SU-DHL-6 (cell line): ENCODE measurements at regions not wholly inside any gene's neighbourhood (a gene's known extent, or its start where the extent isn't known, plus 50 kb on each side); places are given as distances from the start of the nearest gene placed in this dataset.

Experiments
- H2AFZ ChIP-seq: fragments of 200-600 bp; sonication (generic); 2 replicates; pipeline ENCODE4 v1.6.1; 2014; ENCODE audit warnings: low read depth, mild to moderate bottlenecking, moderate library complexity, mixed read lengths, antibody characterized with exemption, low read length; ENCODE audit not compliant: severe bottlenecking
- H3F3A ChIP-seq: fragments of 200-600 bp; shearing (Covaris generic); 2 replicates; pipeline ENCODE4 v1.6.0; 2016; ENCODE audit warnings: antibody characterized with exemption, mild to moderate bottlenecking; ENCODE audit not compliant: insufficient read depth
- H3K27ac ChIP-seq: fragments of 200-600 bp; sonication (generic); 2 replicates; pipeline ENCODE4 v1.5.1; 2016; ENCODE audit warnings: low read depth, mild to moderate bottlenecking, low read length, moderate library complexity, mixed read lengths
- H3K27me3 ChIP-seq: fragments of 200-600 bp; sonication (generic), shearing (Covaris generic); 2 replicates; pipeline ENCODE4 v1.6.0; 2014; ENCODE audit warnings: mild to moderate bottlenecking, low read length
- H3K36me3 ChIP-seq: fragments of 200-600 bp; sonication (generic); 2 replicates; pipeline ENCODE4 v1.6.1; 2014; ENCODE audit warnings: mild to moderate bottlenecking, low read length, mixed read lengths
- H3K4me2 ChIP-seq: fragments of 300-600, 200-600 bp; shearing (Covaris generic), sonication (generic); 2 replicates; pipeline ENCODE4 v1.6.0; 2014; ENCODE audit warnings: low read length, low read depth, mild to moderate bottlenecking; ENCODE audit not compliant: poor library complexity, severe bottlenecking
- H3K4me3 ChIP-seq: fragments of 200-600 bp; sonication (generic); 2 replicates; pipeline ENCODE4 v1.5.1; 2014; ENCODE audit warnings: antibody characterized with exemption, low read length, mild to moderate bottlenecking, mixed read lengths; ENCODE audit not compliant: insufficient read depth, poor library complexity, severe bottlenecking
- H3K79me2 ChIP-seq: fragments of 200-600 bp; sonication (generic); 2 replicates; pipeline ENCODE4 v1.6.1; 2014; ENCODE audit warnings: mild to moderate bottlenecking, low read length, moderate library complexity; ENCODE audit not compliant: insufficient read depth
- H3K9ac ChIP-seq: fragments of 200-600 bp; sonication (generic); 2 replicates; pipeline ENCODE4 v1.7.0; 2014; ENCODE audit warnings: mild to moderate bottlenecking, low read length
- H3K9me2 ChIP-seq: fragments of 200-600 bp; sonication (generic); replicated peaks from 2 replicates; pipeline ENCODE4 v1.6.1; 2014; ENCODE audit warnings: low read length; ENCODE audit not compliant: insufficient read depth
- H3K9me3 ChIP-seq: fragments of 200-600 bp; sonication (generic); 2 replicates; pipeline ENCODE4 v1.6.1; 2014; ENCODE audit warnings: low read length, mixed read lengths; ENCODE audit not compliant: insufficient read depth
- H4K20me1 ChIP-seq: fragments of 200-600 bp; sonication (generic); 2 replicates; pipeline ENCODE4 v1.6.1; 2014; ENCODE audit warnings: low read depth, mild to moderate bottlenecking, antibody characterized with exemption, low read length, moderate library complexity, mixed read lengths
- EZH2phosphoT487 ChIP-seq: fragments of 200-600 bp; sonication (generic), shearing (Covaris generic); conservative IDR thresholded peaks from 2 replicates; pipeline ENCODE4 v1.6.1; 2018; ENCODE audit warnings: mild to moderate bottlenecking, antibody characterized with exemption, low read length, moderate library complexity, mixed read lengths
- TF ChIP-seq, protein P1 (sequence below): fragments of 200-600 bp; sonication (generic); IDR thresholded peaks from one replicate; pipeline ENCODE4 v1.5.1; 2017; ENCODE audit warnings: antibody characterized with exemption, mild to moderate bottlenecking, low read length, moderate library complexity; ENCODE audit not compliant: insufficient read depth, poor library complexity, severe bottlenecking

DNA sequence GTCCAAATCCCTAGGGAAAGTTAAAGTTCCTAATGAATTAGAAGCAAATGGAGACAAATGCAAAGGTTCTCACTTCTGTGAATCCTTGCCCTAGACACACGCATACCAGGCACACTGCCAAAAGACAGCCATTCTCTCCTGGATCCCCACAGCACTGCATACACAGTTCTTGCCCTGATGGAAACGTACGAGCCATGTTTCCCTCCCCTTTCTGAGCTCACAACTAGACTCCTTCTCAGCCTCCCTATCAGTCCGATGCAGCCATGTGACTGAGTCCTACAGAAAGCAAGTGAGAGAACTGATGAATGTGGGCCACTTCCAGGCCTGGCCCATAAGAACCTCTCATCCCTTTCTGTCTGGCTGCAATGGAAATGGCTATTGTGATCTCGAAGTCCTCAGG lies 92.0 kb downstream of the ZNF608 start:
- Histone ChIP-seq H3K9me2 (no peaks in the 10 kb centered on the region), H3K36me3 (no peaks in the 10 kb centered on the region), H3K79me2 (peaks cover 85% of the 10 kb centered on the region), H3F3A (peaks cover 89% of the 10 kb centered on the region), H3K9me3 (no peaks in the 10 kb centered on the region), H3K27ac (peak overlapping the region; percentile 98), H3K9ac (peak overlapping the region; percentile 76), H3K4me2 (peak overlapping the region; percentile 93), H2AFZ (no peak overlapping the region), H3K27me3 (no peaks in the 10 kb centered on the region), H3K4me3 (peak overlapping the region; percentile 23), H4K20me1 (no peaks in the 10 kb centered on the region)
- TF ChIP-seq, protein P1, sequence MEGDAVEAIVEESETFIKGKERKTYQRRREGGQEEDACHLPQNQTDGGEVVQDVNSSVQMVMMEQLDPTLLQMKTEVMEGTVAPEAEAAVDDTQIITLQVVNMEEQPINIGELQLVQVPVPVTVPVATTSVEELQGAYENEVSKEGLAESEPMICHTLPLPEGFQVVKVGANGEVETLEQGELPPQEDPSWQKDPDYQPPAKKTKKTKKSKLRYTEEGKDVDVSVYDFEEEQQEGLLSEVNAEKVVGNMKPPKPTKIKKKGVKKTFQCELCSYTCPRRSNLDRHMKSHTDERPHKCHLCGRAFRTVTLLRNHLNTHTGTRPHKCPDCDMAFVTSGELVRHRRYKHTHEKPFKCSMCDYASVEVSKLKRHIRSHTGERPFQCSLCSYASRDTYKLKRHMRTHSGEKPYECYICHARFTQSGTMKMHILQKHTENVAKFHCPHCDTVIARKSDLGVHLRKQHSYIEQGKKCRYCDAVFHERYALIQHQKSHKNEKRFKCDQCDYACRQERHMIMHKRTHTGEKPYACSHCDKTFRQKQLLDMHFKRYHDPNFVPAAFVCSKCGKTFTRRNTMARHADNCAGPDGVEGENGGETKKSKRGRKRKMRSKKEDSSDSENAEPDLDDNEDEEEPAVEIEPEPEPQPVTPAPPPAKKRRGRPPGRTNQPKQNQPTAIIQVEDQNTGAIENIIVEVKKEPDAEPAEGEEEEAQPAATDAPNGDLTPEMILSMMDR: no peak

DNA sequence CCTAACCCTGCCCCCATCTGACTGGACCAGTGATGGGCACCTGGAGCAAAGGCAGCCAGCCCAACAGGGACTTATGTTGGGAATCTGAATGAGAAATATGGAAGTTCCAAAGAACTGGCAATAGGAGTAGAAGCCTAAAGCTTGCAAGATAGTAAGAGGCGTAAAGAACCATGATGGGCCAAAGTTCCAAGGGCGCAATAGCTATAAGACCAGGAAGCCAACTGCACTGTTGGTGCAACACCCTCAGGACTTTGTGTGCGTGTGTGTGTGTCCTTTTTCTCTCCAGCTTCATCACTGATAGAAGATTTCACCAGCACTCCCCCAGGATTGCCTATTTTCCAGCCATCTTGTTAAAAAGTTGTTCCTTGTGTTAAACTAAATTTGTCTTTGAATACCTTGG lies 92.8 kb downstream of the ZNF608 start:
- no peak overlapping the region for H2AFZ ChIP-seq
- no peaks in the 10 kb centered on the region for H3K9me3 ChIP-seq
- no peaks in the 10 kb centered on the region for H4K20me1 ChIP-seq
- no peak overlapping the region for H3K4me3 ChIP-seq
- H3K4me2 ChIP-seq: peak overlapping the region; percentile 93
- peaks cover 85% of the 10 kb centered on the region for H3K79me2 ChIP-seq
- peak overlapping the region; percentile 76 for H3K9ac ChIP-seq
- TF ChIP-seq, protein P1: no peak
- no peak for TF ChIP-seq EZH2phosphoT487
- peak overlapping the region; percentile 98 for H3K27ac ChIP-seq
- H3K9me2 ChIP-seq: no peaks in the 10 kb centered on the region
- 0 out of 2 replicates have a peak, but pooled peaks cover under 1% of the 10 kb centered on the region for H3K36me3 ChIP-seq
- no peaks in the 10 kb centered on the region for H3K27me3 ChIP-seq
- peaks cover 86% of the 10 kb centered on the region for H3F3A ChIP-seq

DNA sequence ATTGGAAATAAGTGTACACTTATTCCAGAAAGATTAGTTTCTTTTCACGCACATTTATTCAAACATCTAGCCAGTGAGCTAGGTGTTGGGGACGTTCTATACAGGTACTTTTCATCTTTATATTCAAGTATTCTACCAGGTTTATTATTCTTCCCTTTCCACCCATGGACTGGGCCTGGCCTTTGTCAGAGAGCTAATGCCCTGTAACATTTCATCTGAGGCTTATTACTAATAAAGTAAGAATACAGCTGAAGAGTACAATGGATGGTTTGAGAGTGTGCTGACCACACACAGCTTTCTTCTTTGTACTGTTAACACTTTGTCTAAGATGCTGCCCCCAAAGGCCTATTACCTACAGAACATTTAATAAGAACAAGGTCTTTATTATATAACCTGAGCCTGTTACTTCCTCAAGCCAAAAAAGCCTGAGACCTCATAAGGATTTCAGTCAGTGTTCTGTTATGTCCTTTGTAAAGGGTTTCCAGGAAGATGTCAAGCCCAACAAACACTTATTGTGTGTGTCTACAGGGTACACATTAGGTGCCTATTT lies 93.5 kb downstream of the ZNF608 start:
- H3K4me3 ChIP-seq: no peak overlapping the region
- peak overlapping the region; percentile 98 for H3K27ac ChIP-seq
- H3K9me2 ChIP-seq: no peaks in the 10 kb centered on the region
- H3K79me2 ChIP-seq: peaks cover 85% of the 10 kb centered on the region
- H3K4me2 ChIP-seq: peak overlapping the region; percentile 93
- TF ChIP-seq, protein P1: no peak
- TF ChIP-seq EZH2phosphoT487: no peak
- H3K27me3 ChIP-seq: no peaks in the 10 kb centered on the region
- H3K9me3 ChIP-seq: no peaks in the 10 kb centered on the region
- H2AFZ ChIP-seq: no peak overlapping the region
- H4K20me1 ChIP-seq: no peaks in the 10 kb centered on the region
- H3K36me3 ChIP-seq: peaks cover 7% of the 10 kb centered on the region; the same call in 1 of the 2 replicates
- H3K9ac ChIP-seq: peak overlapping the region; percentile 76
- peaks cover 79% of the 10 kb centered on the region for H3F3A ChIP-seq

DNA sequence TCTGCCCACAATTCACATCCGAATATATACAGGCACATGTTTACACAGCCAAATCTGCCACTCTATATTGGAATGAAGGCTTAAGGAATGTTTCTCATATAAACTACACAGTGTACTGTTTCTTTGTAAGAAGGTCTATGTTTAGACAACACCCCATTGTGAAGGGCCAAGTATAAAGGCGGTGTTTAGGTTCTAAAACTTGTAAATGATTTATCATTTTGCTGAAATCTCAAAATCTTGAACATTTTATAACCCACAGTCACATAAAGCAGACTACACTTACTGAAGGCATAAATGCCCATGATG lies 94.0 kb downstream of the ZNF608 start:
- H3F3A ChIP-seq: peaks cover 74% of the 10 kb centered on the region
- H2AFZ ChIP-seq: no peak overlapping the region
- H3K36me3 ChIP-seq: peaks cover 12% of the 10 kb centered on the region; the same call in 1 of the 2 replicates
- TF ChIP-seq, protein P1: no peak
- no peak for TF ChIP-seq EZH2phosphoT487
- peak overlapping the region; percentile 93 for H3K4me2 ChIP-seq
- H4K20me1 ChIP-seq: no peaks in the 10 kb centered on the region
- H3K27me3 ChIP-seq: no peaks in the 10 kb centered on the region
- H3K79me2 ChIP-seq: peaks cover 85% of the 10 kb centered on the region
- H3K9ac ChIP-seq: peak overlapping the region; percentile 76
- H3K9me2 ChIP-seq: no peaks in the 10 kb centered on the region
- H3K4me3 ChIP-seq: peak overlapping the region; percentile 45
- no peaks in the 10 kb centered on the region for H3K9me3 ChIP-seq
- peak overlapping the region; percentile 98 for H3K27ac ChIP-seq
